ENCODE measurements at regions not wholly inside any gene's neighbourhood (a gene's known extent, or its start where the extent isn't known, plus 50 kb on each side); places are given as distances from the start of the nearest gene placed in this dataset.
A peak's percentile ranks its signal among the peaks of the same experiment; 100 is the strongest.

- no peaks in the 10 kb centered on the region for H4K20me1 ChIP-seq (ENCODE audit: control insufficient read depth, extremely low read depth, insufficient read depth, low read length)
- TF ChIP-seq EZH2 (IDR thresholded peaks at IDR 0.05; ENCODE audit: low read length, missing control alignments) (no peak), CTCF (conservative IDR thresholded peaks at IDR 0.05 in 1 of 2, IDR thresholded peaks at IDR 0.05 in 1 of 2; ENCODE audit: low read depth in 1 of 2, low read length in 2 of 2) (no peak)
- H3K36me3 ChIP-seq (ENCODE audit: control insufficient read depth, insufficient read depth, low read length), result no peaks in the 10 kb centered on the region
- no peak overlapping the region for H3K9ac ChIP-seq (ENCODE audit: insufficient read depth, low read length)
- no peaks in the 10 kb centered on the region for H3K27me3 ChIP-seq (ENCODE audit: control insufficient read depth, insufficient read depth, low read length)
- peak; percentile 39 to 64 for DNase-seq (ENCODE audit: low read depth in 2 of 2)
- H3K79me2 ChIP-seq (ENCODE audit: control insufficient read depth, insufficient read depth, low read length), result no peaks in the 10 kb centered on the region
- no peak overlapping the region for H3K4me2 ChIP-seq (ENCODE audit: extremely low read depth, insufficient read depth, low read length)
- peaks cover 16% of the 10 kb centered on the region for H3K4me1 ChIP-seq (ENCODE audit: control insufficient read depth, extremely low read depth, insufficient read depth, low read length)
- H3K4me3 ChIP-seq (replicated peaks in 1 of 4; ENCODE audit: control extremely low read depth in 1 of 4, insufficient read depth in 1 of 4, low read depth in 3 of 4, low read length in 4 of 4), result no peak overlapping the region
- no peak overlapping the region for H3K27ac ChIP-seq (ENCODE audit: insufficient read depth, low read length)
- H3K9me3 ChIP-seq (ENCODE audit: control insufficient read depth, insufficient read depth, low read depth, low read length), result no peaks in the 10 kb centered on the region
- H2AFZ ChIP-seq (ENCODE audit: low read length), result no peak overlapping the region
These were observed 77.3 kb upstream of the TSPAN2 start for GRCh38 chr1:115166531-115167091.

GRCh38 chr1:115165776-115166175 is 76.5 kb upstream of the TSPAN2 start:
- H3K27me3 ChIP-seq (ENCODE audit: control insufficient read depth, insufficient read depth, low read length), result no peaks in the 10 kb centered on the region
- H3K4me2 ChIP-seq (ENCODE audit: extremely low read depth, insufficient read depth, low read length), result no peak overlapping the region
- no peak for TF ChIP-seq EZH2 (IDR thresholded peaks at IDR 0.05; ENCODE audit: low read length, missing control alignments)
- TF ChIP-seq CTCF (conservative IDR thresholded peaks at IDR 0.05 in 1 of 2, IDR thresholded peaks at IDR 0.05 in 1 of 2; ENCODE audit: low read depth in 1 of 2, low read length in 2 of 2), result no peak
- H3K9ac ChIP-seq (ENCODE audit: insufficient read depth, low read length), result no peak overlapping the region
- H3K4me3 ChIP-seq (replicated peaks in 1 of 4; ENCODE audit: control extremely low read depth in 1 of 4, insufficient read depth in 1 of 4, low read depth in 3 of 4, low read length in 4 of 4), result no peak overlapping the region
- H3K9me3 ChIP-seq (ENCODE audit: control insufficient read depth, insufficient read depth, low read depth, low read length), result no peaks in the 10 kb centered on the region
- no peaks in the 10 kb centered on the region for H3K36me3 ChIP-seq (ENCODE audit: control insufficient read depth, insufficient read depth, low read length)
- DNase-seq (ENCODE audit: low read depth in 2 of 2), result no peak
- no peak overlapping the region for H3K27ac ChIP-seq (ENCODE audit: insufficient read depth, low read length)
- H3K4me1 ChIP-seq (ENCODE audit: control insufficient read depth, extremely low read depth, insufficient read depth, low read length), result peaks cover 14% of the 10 kb centered on the region
- H4K20me1 ChIP-seq (ENCODE audit: control insufficient read depth, extremely low read depth, insufficient read depth, low read length), result no peaks in the 10 kb centered on the region
- no peaks in the 10 kb centered on the region for H3K79me2 ChIP-seq (ENCODE audit: control insufficient read depth, insufficient read depth, low read length)
- H2AFZ ChIP-seq (ENCODE audit: low read length), result no peak overlapping the region

- Histone ChIP-seq H3K27ac (ENCODE audit: insufficient read depth, low read length) (no peak overlapping the region), H3K36me3 (ENCODE audit: control insufficient read depth, insufficient read depth, low read length) (no peaks in the 10 kb centered on the region)
- TF ChIP-seq EZH2 (IDR thresholded peaks at IDR 0.05; ENCODE audit: low read length, missing control alignments) (no peak), CTCF (conservative IDR thresholded peaks at IDR 0.05 in 1 of 2, IDR thresholded peaks at IDR 0.05 in 1 of 2; ENCODE audit: low read depth in 1 of 2, low read length in 2 of 2) (no peak)
These were observed 75.8 kb upstream of the TSPAN2 start for GRCh38 chr1:115164940-115165705.

More at GRCh38 chr1:115164940-115165705, 75.8 kb upstream of the TSPAN2 start:
- Histone ChIP-seq H3K79me2 (ENCODE audit: control insufficient read depth, insufficient read depth, low read length) (no peaks in the 10 kb centered on the region), H4K20me1 (ENCODE audit: control insufficient read depth, extremely low read depth, insufficient read depth, low read length) (no peaks in the 10 kb centered on the region), H3K4me2 (ENCODE audit: extremely low read depth, insufficient read depth, low read length) (no peak overlapping the region), H3K9me3 (ENCODE audit: control insufficient read depth, insufficient read depth, low read depth, low read length) (no peaks in the 10 kb centered on the region), H3K27me3 (ENCODE audit: control insufficient read depth, insufficient read depth, low read length) (no peaks in the 10 kb centered on the region), H2AFZ (ENCODE audit: low read length) (no peak overlapping the region), H3K4me1 (ENCODE audit: control insufficient read depth, extremely low read depth, insufficient read depth, low read length) (peaks cover 12% of the 10 kb centered on the region), H3K4me3 (replicated peaks in 1 of 4; ENCODE audit: control extremely low read depth in 1 of 4, insufficient read depth in 1 of 4, low read depth in 3 of 4, low read length in 4 of 4) (no peak overlapping the region), H3K9ac (ENCODE audit: insufficient read depth, low read length) (no peak overlapping the region)
- no peak for DNase-seq (ENCODE audit: low read depth in 2 of 2)

Data from fibroblast of lung (primary cell).